Trophoblast cell (in vitro differentiated cells and primary cell): ENCODE measurements at regions not wholly inside any gene's neighbourhood (a gene's known extent, or its start where the extent isn't known, plus 50 kb on each side); places are given as distances from the start of the nearest gene placed in this dataset.
A peak's percentile ranks its signal among the peaks of the same experiment; 100 is the strongest.

Experiments
- DNase-seq, 2 donors: peaks; one replicate each; pipeline ENCODE4 v3.0.0-alpha.2; 2016
- H2AFZ ChIP-seq: 2 replicates; pipeline ENCODE4 v1.6.1; 2013; ENCODE audit warnings: low read length, moderate library complexity, mild to moderate bottlenecking; ENCODE audit not compliant: insufficient read depth, poor library complexity
- H2AK5ac ChIP-seq: 2 replicates; pipeline ENCODE4 v1.6.1; 2013; ENCODE audit warnings: mild to moderate bottlenecking, low read length
- H2BK120ac ChIP-seq: 2 replicates; pipeline ENCODE4 v1.6.1; 2013; ENCODE audit warnings: low read length, mild to moderate bottlenecking, moderate library complexity; ENCODE audit not compliant: insufficient read depth, poor library complexity
- H2BK12ac ChIP-seq: 2 replicates; pipeline ENCODE4 v1.6.1; 2013; ENCODE audit warnings: mild to moderate bottlenecking, low read length, moderate library complexity
- H2BK5ac ChIP-seq: 2 replicates; pipeline ENCODE4 v1.6.1; 2013; ENCODE audit warnings: low read length, low read depth, moderate library complexity, mild to moderate bottlenecking; ENCODE audit not compliant: poor library complexity
- H3K14ac ChIP-seq: 2 replicates; pipeline ENCODE4 v1.6.1; 2013; ENCODE audit warnings: mild to moderate bottlenecking, low read length
- H3K18ac ChIP-seq: 2 replicates; pipeline ENCODE4 v1.6.1; 2013; ENCODE audit warnings: mild to moderate bottlenecking, low read length
- H3K23ac ChIP-seq: 2 replicates; pipeline ENCODE4 v1.6.1; 2013; ENCODE audit warnings: low read length
- H3K27ac ChIP-seq: 2 replicates; pipeline ENCODE4 v1.5.1; 2013; ENCODE audit warnings: low read depth, mild to moderate bottlenecking, inconsistent platforms, low read length, moderate library complexity
- H3K27me3 ChIP-seq: 2 replicates; pipeline ENCODE4 v1.6.1; 2013; ENCODE audit warnings: inconsistent platforms, mild to moderate bottlenecking, low read length, moderate library complexity; ENCODE audit not compliant: insufficient read depth
- H3K36me3 ChIP-seq, 2 experiments: 1 replicate in 1 of 2; 2 replicates in 1 of 2; pipeline ENCODE4 v1.6.1; 2013; ENCODE audit warnings: low read length in 2 of 2, mild to moderate bottlenecking in 2 of 2, moderate library complexity in 1 of 2; ENCODE audit not compliant: insufficient read depth in 2 of 2, control insufficient read depth in 1 of 2
- H3K4ac ChIP-seq: 2 replicates; pipeline ENCODE4 v1.6.1; 2013; ENCODE audit warnings: low read depth, mild to moderate bottlenecking, low read length, moderate library complexity
- H3K4me1 ChIP-seq, 2 experiments: 1 replicate in 1 of 2; 2 replicates in 1 of 2; pipeline ENCODE4 v1.6.1; 2013; ENCODE audit warnings: low read length in 2 of 2, mild to moderate bottlenecking in 2 of 2, moderate library complexity in 1 of 2; ENCODE audit not compliant: insufficient read depth in 2 of 2, control insufficient read depth in 1 of 2
- H3K4me2 ChIP-seq: 2 replicates; pipeline ENCODE4 v1.6.1; 2013; ENCODE audit warnings: inconsistent platforms, mild to moderate bottlenecking, low read length, moderate library complexity
- H3K4me3 ChIP-seq: 2 replicates; pipeline ENCODE4 v1.5.1; 2013; ENCODE audit warnings: mild to moderate bottlenecking, low read depth, low read length, inconsistent platforms
- H3K79me1 ChIP-seq: one replicate; pipeline ENCODE4 v1.6.1; 2013; ENCODE audit warnings: low read length
- H3K79me2 ChIP-seq: 2 replicates; pipeline ENCODE4 v1.6.1; 2013; ENCODE audit warnings: low read length, mild to moderate bottlenecking; ENCODE audit not compliant: control insufficient read depth, insufficient read depth, poor library complexity
- H3K9ac ChIP-seq: 2 replicates; pipeline ENCODE4 v1.6.1; 2013; ENCODE audit warnings: mild to moderate bottlenecking, low read length
- H3K9me3 ChIP-seq: 2 replicates; pipeline ENCODE4 v1.6.1; 2013; ENCODE audit warnings: low read depth, mild to moderate bottlenecking, control low read depth, inconsistent platforms, low read length; ENCODE audit not compliant: insufficient read depth
- H4K12ac ChIP-seq: 2 replicates; pipeline ENCODE4 v1.6.1; 2013; ENCODE audit warnings: low read depth, mild to moderate bottlenecking, low read length, moderate library complexity
- H4K8ac ChIP-seq: 2 replicates; pipeline ENCODE4 v1.6.1; 2013; ENCODE audit warnings: low read depth, mild to moderate bottlenecking, low read length, moderate library complexity
- H4K91ac ChIP-seq: one replicate; pipeline ENCODE4 v1.6.1; 2013; ENCODE audit warnings: low read depth, mild to moderate bottlenecking, low read length, moderate library complexity
- WGBS: extraction: QIAGEN DNeasy Blood & Tissue Kit; methylation state at CpG from one replicate; pipeline ENCODE4 v1.1.7; 2013; ENCODE audit warnings: missing lambda C conversion rate; ENCODE audit not compliant: insufficient read length, insufficient coverage; ENCODE audit errors: extremely low coverage; 5-methylcytosine and 5-hydroxymethylcytosine counted together

- Histone ChIP-seq H3K4me1 (no peaks in the 10 kb centered on the region), H3K9ac (no peak overlapping the region), H2AK5ac (no peak overlapping the region), H3K79me2 (no peaks in the 10 kb centered on the region), H3K4ac (no peak overlapping the region), H3K27ac (no peak overlapping the region), H3K36me3 (no peaks in the 10 kb centered on the region), H4K91ac (no peak overlapping the region), H3K18ac (no peak overlapping the region), H3K9me3 (no peaks in the 10 kb centered on the region), H4K12ac (no peak overlapping the region), H2AFZ (no peak overlapping the region), H3K14ac (no peak overlapping the region), H3K4me3 (no peak overlapping the region), H3K23ac (no peak overlapping the region), H3K79me1 (peaks cover 1% of the 10 kb centered on the region), H2BK12ac (no peak overlapping the region), H2BK5ac (no peak overlapping the region), H3K27me3 (no peaks in the 10 kb centered on the region), H4K8ac (no peak overlapping the region), H3K4me2 (no peak overlapping the region), H2BK120ac (no peak overlapping the region)
- WGBS: no CpG with 5 or more reads among the region's 5 CpGs
- no peak for DNase-seq
Observed at GRCh38 chr12:19015285-19015684, 114.2 kb upstream of the PLEKHA5 start.

GRCh38 chr12:19018302-19018970 is 111.1 kb upstream of the PLEKHA5 start:
- Histone ChIP-seq H4K91ac (no peak overlapping the region), H3K18ac (no peak overlapping the region), H3K27me3 (no peaks in the 10 kb centered on the region), H3K79me2 (no peaks in the 10 kb centered on the region), H3K4me1 (no peaks in the 10 kb centered on the region), H4K8ac (no peak overlapping the region), H3K9me3 (no peaks in the 10 kb centered on the region), H2BK120ac (no peak overlapping the region), H3K23ac (no peak overlapping the region), H3K36me3 (no peaks in the 10 kb centered on the region), H3K4me2 (no peak overlapping the region), H3K4me3 (no peak overlapping the region), H2BK5ac (no peak overlapping the region), H3K9ac (no peak overlapping the region), H2AFZ (no peak overlapping the region), H3K27ac (peak overlapping the region; percentile 74), H4K12ac (no peak overlapping the region), H2AK5ac (no peak overlapping the region), H3K14ac (no peak overlapping the region), H3K4ac (no peak overlapping the region), H3K79me1 (peaks cover 1% of the 10 kb centered on the region), H2BK12ac (no peak overlapping the region)
- no peak for DNase-seq
- WGBS: no CpG with 5 or more reads among the region's 1 CpG

- Histone ChIP-seq H4K91ac (no peak overlapping the region), H3K9ac (no peak overlapping the region), H2AFZ (no peak overlapping the region), H2BK5ac (no peak overlapping the region), H3K27me3 (no peaks in the 10 kb centered on the region), H3K9me3 (no peaks in the 10 kb centered on the region), H2AK5ac (no peak overlapping the region), H3K79me2 (no peaks in the 10 kb centered on the region), H3K4me3 (no peak overlapping the region), H3K27ac (no peak overlapping the region), H4K8ac (no peak overlapping the region), H3K36me3 (no peaks in the 10 kb centered on the region), H3K79me1 (peaks cover 1% of the 10 kb centered on the region), H3K18ac (no peak overlapping the region), H3K4me2 (no peak overlapping the region), H3K14ac (no peak overlapping the region), H2BK120ac (no peak overlapping the region), H2BK12ac (no peak overlapping the region), H3K4me1 (no peaks in the 10 kb centered on the region), H3K23ac (no peak overlapping the region), H4K12ac (no peak overlapping the region), H3K4ac (no peak overlapping the region)
- no CpG with 5 or more reads among the region's 4 CpGs for WGBS
- DNase-seq: no peak
Observed at GRCh38 chr12:19021240-19021639, 108.3 kb upstream of the PLEKHA5 start.

- Histone ChIP-seq H2BK5ac (no peak overlapping the region), H4K8ac (no peak overlapping the region), H3K4me2 (no peak overlapping the region), H4K91ac (no peak overlapping the region), H3K4me1 (no peaks in the 10 kb centered on the region), H3K27me3 (no peaks in the 10 kb centered on the region), H3K79me1 (peaks cover 1% of the 10 kb centered on the region), H3K23ac (no peak overlapping the region), H2BK120ac (no peak overlapping the region), H2AFZ (no peak overlapping the region), H2BK12ac (no peak overlapping the region), H3K79me2 (no peaks in the 10 kb centered on the region), H3K18ac (no peak overlapping the region), H3K27ac (no peak overlapping the region), H3K4ac (no peak overlapping the region), H4K12ac (no peak overlapping the region), H3K9me3 (no peaks in the 10 kb centered on the region), H3K36me3 (no peaks in the 10 kb centered on the region), H3K9ac (no peak overlapping the region), H2AK5ac (no peak overlapping the region), H3K4me3 (no peak overlapping the region), H3K14ac (no peak overlapping the region)
- no CpG with 5 or more reads among the region's 1 CpG for whole genome bisulfite sequencing
- no peak for DNase-seq
Observed at GRCh38 chr12:19021646-19022045, 107.9 kb upstream of the PLEKHA5 start.
